Mucosa of rectum (tissue), 2 donors: ENCODE measurements at regions not wholly inside any gene's neighbourhood (a gene's known extent, or its start where the extent isn't known, plus 50 kb on each side); places are given as distances from the start of the nearest gene placed in this dataset.

ENCODE experiments used
- H3K27ac ChIP-seq, 2 donors: one replicate each; pipeline ENCODE4 v1.7.0; 2013; ENCODE audit warnings: inconsistent platforms in 2 of 2, low read depth in 2 of 2, low read length in 2 of 2
- H3K27me3 ChIP-seq, 2 donors: one replicate each; pipeline ENCODE4 v1.7.0; 2013; ENCODE audit warnings: low read length in 2 of 2; ENCODE audit not compliant: control insufficient read depth in 2 of 2, insufficient read depth in 2 of 2
- H3K36me3 ChIP-seq, 2 donors: one replicate each; pipeline ENCODE4 v1.7.0; 2013; ENCODE audit warnings: low read length in 2 of 2; ENCODE audit not compliant: control insufficient read depth in 2 of 2, insufficient read depth in 2 of 2
- H3K4me1 ChIP-seq, 2 donors: one replicate each; pipeline ENCODE4 v1.7.0; 2013; ENCODE audit warnings: low read length in 2 of 2, mild to moderate bottlenecking in 1 of 2; ENCODE audit not compliant: control insufficient read depth in 2 of 2, insufficient read depth in 2 of 2
- H3K4me3 ChIP-seq, 2 donors: one replicate each; pipeline ENCODE4 v1.7.0; 2013; ENCODE audit warnings: low read length in 2 of 2
- H3K9ac ChIP-seq, 2 donors: one replicate each; pipeline ENCODE4 v1.7.0; 2013; ENCODE audit warnings: low read length in 2 of 2, low read depth in 1 of 2, mild to moderate bottlenecking in 1 of 2
- H3K9me3 ChIP-seq, 2 donors: one replicate each; pipeline ENCODE4 v1.7.0; 2013; ENCODE audit warnings: low read length in 2 of 2; ENCODE audit not compliant: control insufficient read depth in 2 of 2
- donor health status: healthy.
- donor health status: Normal muscosa, but diverticular disease.

- Histone ChIP-seq H3K4me3 (no peak overlapping the region), H3K27ac (no peak overlapping the region), H3K4me1 (no peaks in the 10 kb centered on the region), H3K9ac (no peak overlapping the region), H3K9me3 (no peaks in the 10 kb centered on the region), H3K27me3 (peaks cover 0 to 4% of the 10 kb centered on the region in 2 donors), H3K36me3 (no peaks in the 10 kb centered on the region)
Observed at GRCh38 chr6:163970846-163971564, 556.5 kb downstream of the QKI start.

- no peak overlapping the region for H3K9ac ChIP-seq
- no peaks in the 10 kb centered on the region for H3K36me3 ChIP-seq
- H3K27me3 ChIP-seq: peaks cover 0 to 2% of the 10 kb centered on the region in 2 donors
- no peak overlapping the region for H3K4me3 ChIP-seq
- no peaks in the 10 kb centered on the region for H3K4me1 ChIP-seq
- H3K27ac ChIP-seq: no peak overlapping the region
- H3K9me3 ChIP-seq: no peaks in the 10 kb centered on the region
Observed at GRCh38 chr6:163965426-163966348, 551.2 kb downstream of the QKI start.

GRCh38 chr6:163964789-163965188 lies 550.3 kb downstream of the QKI start:
- Histone ChIP-seq H3K36me3 (no peaks in the 10 kb centered on the region), H3K9me3 (no peaks in the 10 kb centered on the region), H3K27ac (no peak overlapping the region), H3K9ac (no peak overlapping the region), H3K4me1 (no peaks in the 10 kb centered on the region), H3K4me3 (no peak overlapping the region), H3K27me3 (peaks cover 0 to 2% of the 10 kb centered on the region in 2 donors)

GRCh38 chr6:163963205-163964120 lies 548.9 kb downstream of the QKI start:
- Histone ChIP-seq H3K27ac (no peak overlapping the region), H3K4me3 (no peak overlapping the region), H3K9ac (no peak overlapping the region), H3K4me1 (no peaks in the 10 kb centered on the region), H3K9me3 (no peaks in the 10 kb centered on the region), H3K36me3 (no peaks in the 10 kb centered on the region), H3K27me3 (peaks cover 0 to 2% of the 10 kb centered on the region in 2 donors)

- no peaks in the 10 kb centered on the region for H3K9me3 ChIP-seq
- no peaks in the 10 kb centered on the region for H3K4me1 ChIP-seq
- H3K36me3 ChIP-seq: no peaks in the 10 kb centered on the region
- no peak overlapping the region for H3K9ac ChIP-seq
- H3K27me3 ChIP-seq: peaks cover 0 to 2% of the 10 kb centered on the region in 2 donors
- H3K4me3 ChIP-seq: no peak overlapping the region
- H3K27ac ChIP-seq: no peak overlapping the region
Observed at GRCh38 chr6:163962627-163963117, 548.2 kb downstream of the QKI start.

- Histone ChIP-seq H3K4me3 (no peak overlapping the region), H3K27me3 (peaks cover 2% of the 10 kb centered on the region in 2 donors), H3K4me1 (no peaks in the 10 kb centered on the region), H3K9ac (no peak overlapping the region), H3K27ac (no peak overlapping the region), H3K9me3 (no peaks in the 10 kb centered on the region), H3K36me3 (no peaks in the 10 kb centered on the region)
Observed at GRCh38 chr6:163960128-163960527, 545.6 kb downstream of the QKI start.

GRCh38 chr6:163958646-163959045 lies 544.1 kb downstream of the QKI start:
- peaks cover 2% of the 10 kb centered on the region in 2 donors for H3K27me3 ChIP-seq
- no peak overlapping the region for H3K4me3 ChIP-seq
- no peak overlapping the region for H3K27ac ChIP-seq
- H3K9me3 ChIP-seq: no peaks in the 10 kb centered on the region
- no peaks in the 10 kb centered on the region for H3K36me3 ChIP-seq
- H3K4me1 ChIP-seq: no peaks in the 10 kb centered on the region
- H3K9ac ChIP-seq: no peak overlapping the region

GRCh38 chr6:163956571-163957407 lies 542.3 kb downstream of the QKI start:
- Histone ChIP-seq H3K4me3 (no peak overlapping the region), H3K9me3 (no peaks in the 10 kb centered on the region), H3K36me3 (no peaks in the 10 kb centered on the region), H3K9ac (no peak overlapping the region), H3K27me3 (peaks cover 0 to 2% of the 10 kb centered on the region in 2 donors), H3K27ac (no peak overlapping the region), H3K4me1 (no peaks in the 10 kb centered on the region)

GRCh38 chr6:163955756-163956155 lies 541.2 kb downstream of the QKI start:
- no peaks in the 10 kb centered on the region for H3K36me3 ChIP-seq
- H3K9me3 ChIP-seq: no peaks in the 10 kb centered on the region
- no peak overlapping the region for H3K4me3 ChIP-seq
- H3K27me3 ChIP-seq: peaks cover 0 to 2% of the 10 kb centered on the region in 2 donors
- H3K27ac ChIP-seq: no peak overlapping the region
- H3K9ac ChIP-seq: no peak overlapping the region
- no peaks in the 10 kb centered on the region for H3K4me1 ChIP-seq
